Loucy (cell line): ENCODE measurements at regions not wholly inside any gene's neighbourhood (a gene's known extent, or its start where the extent isn't known, plus 50 kb on each side); places are given as distances from the start of the nearest gene placed in this dataset.
"Not testable (repeated sequence)": the region's sequence is repeated elsewhere in the genome, so short reads cannot be mapped to it uniquely, and the experiment has no call there.

Source experiments
- H2AFZ ChIP-seq: fragments of 200-600 bp; sonication (generic); 2 replicates; pipeline ENCODE4 v1.6.0; 2016; ENCODE audit warnings: antibody characterized with exemption, mild to moderate bottlenecking, low read length, moderate library complexity
- H3F3A ChIP-seq: fragments of 200-600 bp; 2 replicates; pipeline ENCODE4 v1.6.0; 2016; ENCODE audit warnings: antibody characterized with exemption, low read depth, mild to moderate bottlenecking
- H3K27me3 ChIP-seq: fragments of 200-600 bp; sonication (generic); 2 replicates; pipeline ENCODE4 v1.6.1; 2014; ENCODE audit warnings: low read length, mild to moderate bottlenecking; ENCODE audit not compliant: insufficient read depth, poor library complexity, severe bottlenecking
- H3K36me3 ChIP-seq: fragments of 200-600 bp; sonication (generic); 2 replicates; pipeline ENCODE4 v1.6.1; 2016; ENCODE audit warnings: low read length; ENCODE audit not compliant: insufficient read depth
- H3K4me1 ChIP-seq: fragments of 200-600 bp; sonication (generic); 2 replicates; pipeline ENCODE4 v1.5.1; 2014; ENCODE audit warnings: low read length, mild to moderate bottlenecking; ENCODE audit not compliant: insufficient read depth, poor library complexity, severe bottlenecking
- H3K4me2 ChIP-seq: fragments of 200-600 bp; sonication (generic); 2 replicates; pipeline ENCODE4 v1.6.0; 2014; ENCODE audit warnings: antibody characterized with exemption, low read length, low read depth, mild to moderate bottlenecking; ENCODE audit not compliant: poor library complexity, severe bottlenecking
- H3K4me3 ChIP-seq: fragments of 200-600 bp; sonication (generic); 2 replicates; pipeline ENCODE4 v1.5.1; 2014; ENCODE audit warnings: low read length, mild to moderate bottlenecking, mixed read lengths; ENCODE audit not compliant: poor library complexity, severe bottlenecking
- H3K79me2 ChIP-seq: fragments of 200-600 bp; sonication (generic); 2 replicates; pipeline ENCODE4 v1.6.1; 2014; ENCODE audit warnings: low read length; ENCODE audit not compliant: insufficient read depth
- H3K9ac ChIP-seq: fragments of 200-600 bp; sonication (generic); 2 replicates; pipeline ENCODE4 v1.6.0; 2014; ENCODE audit warnings: mild to moderate bottlenecking, low read depth, low read length, moderate library complexity; ENCODE audit not compliant: poor library complexity, severe bottlenecking
- H3K9me2 ChIP-seq: fragments of 200-600 bp; sonication (generic); replicated peaks from 2 replicates; pipeline ENCODE4 v1.6.1; 2016; ENCODE audit warnings: low read depth, low read length, mixed read lengths
- H3K9me3 ChIP-seq: fragments of 200-600 bp; sonication (generic); 2 replicates; pipeline ENCODE4 v1.6.1; 2014; ENCODE audit warnings: mild to moderate bottlenecking, antibody characterized with exemption, low read length, low read depth; ENCODE audit not compliant: insufficient read depth
- H4K20me1 ChIP-seq: fragments of 200-600 bp; sonication (generic); 2 replicates; pipeline ENCODE4 v1.6.0; 2014; ENCODE audit warnings: antibody characterized with exemption, low read length, mild to moderate bottlenecking; ENCODE audit not compliant: insufficient read depth, poor library complexity, severe bottlenecking
- EZH2phosphoT487 ChIP-seq: fragments of 200-600 bp; IDR thresholded peaks from 2 replicates; pipeline ENCODE4 v1.6.1; 2018; ENCODE audit warnings: antibody characterized with exemption, mild to moderate bottlenecking, moderate library complexity, borderline replicate concordance
- TF ChIP-seq, protein P1 (sequence below): fragments of 200-600 bp; sonication (generic); conservative IDR thresholded peaks from 2 replicates; pipeline ENCODE4 v1.5.1; 2014; ENCODE audit warnings: mild to moderate bottlenecking, antibody characterized with exemption, low read length

DNA sequence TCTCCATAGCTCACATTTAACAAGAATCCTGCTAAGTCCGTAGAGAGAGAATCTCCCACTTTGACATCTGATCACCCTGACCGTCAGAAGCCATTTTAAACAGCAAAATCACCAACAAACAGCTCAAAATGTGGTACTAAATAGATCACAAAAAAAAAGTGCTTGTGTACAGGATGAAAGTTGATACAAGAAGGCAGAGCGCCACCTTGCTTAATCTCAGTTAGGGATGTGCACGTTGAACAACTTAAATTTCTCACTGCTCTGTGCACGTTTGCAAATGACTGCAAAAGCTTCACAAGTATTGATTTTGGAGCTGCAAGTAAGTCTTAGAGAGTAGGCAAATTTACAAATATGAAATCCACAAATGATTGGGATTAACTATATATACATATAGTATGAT is 63.1 kb upstream of the NREP start:
- no peaks in the 10 kb centered on the region for H3K36me3 ChIP-seq
- H3K9ac ChIP-seq: no peak overlapping the region
- no peak overlapping the region for H3K4me3 ChIP-seq
- H3K4me2 ChIP-seq: no peak overlapping the region
- no peak for TF ChIP-seq EZH2phosphoT487
- TF ChIP-seq, protein P1, sequence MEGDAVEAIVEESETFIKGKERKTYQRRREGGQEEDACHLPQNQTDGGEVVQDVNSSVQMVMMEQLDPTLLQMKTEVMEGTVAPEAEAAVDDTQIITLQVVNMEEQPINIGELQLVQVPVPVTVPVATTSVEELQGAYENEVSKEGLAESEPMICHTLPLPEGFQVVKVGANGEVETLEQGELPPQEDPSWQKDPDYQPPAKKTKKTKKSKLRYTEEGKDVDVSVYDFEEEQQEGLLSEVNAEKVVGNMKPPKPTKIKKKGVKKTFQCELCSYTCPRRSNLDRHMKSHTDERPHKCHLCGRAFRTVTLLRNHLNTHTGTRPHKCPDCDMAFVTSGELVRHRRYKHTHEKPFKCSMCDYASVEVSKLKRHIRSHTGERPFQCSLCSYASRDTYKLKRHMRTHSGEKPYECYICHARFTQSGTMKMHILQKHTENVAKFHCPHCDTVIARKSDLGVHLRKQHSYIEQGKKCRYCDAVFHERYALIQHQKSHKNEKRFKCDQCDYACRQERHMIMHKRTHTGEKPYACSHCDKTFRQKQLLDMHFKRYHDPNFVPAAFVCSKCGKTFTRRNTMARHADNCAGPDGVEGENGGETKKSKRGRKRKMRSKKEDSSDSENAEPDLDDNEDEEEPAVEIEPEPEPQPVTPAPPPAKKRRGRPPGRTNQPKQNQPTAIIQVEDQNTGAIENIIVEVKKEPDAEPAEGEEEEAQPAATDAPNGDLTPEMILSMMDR: peak; percentile 53
- no peaks in the 10 kb centered on the region for H3F3A ChIP-seq
- H3K79me2 ChIP-seq: no peaks in the 10 kb centered on the region
- no peaks in the 10 kb centered on the region for H3K9me2 ChIP-seq
- no peaks in the 10 kb centered on the region for H3K4me1 ChIP-seq
- H2AFZ ChIP-seq: peak overlapping the region; percentile 52; the same call in 1 of the 2 replicates
- no peaks in the 10 kb centered on the region for H3K27me3 ChIP-seq
- H4K20me1 ChIP-seq: no peaks in the 10 kb centered on the region
- H3K9me3 ChIP-seq: no peaks in the 10 kb centered on the region

DNA sequence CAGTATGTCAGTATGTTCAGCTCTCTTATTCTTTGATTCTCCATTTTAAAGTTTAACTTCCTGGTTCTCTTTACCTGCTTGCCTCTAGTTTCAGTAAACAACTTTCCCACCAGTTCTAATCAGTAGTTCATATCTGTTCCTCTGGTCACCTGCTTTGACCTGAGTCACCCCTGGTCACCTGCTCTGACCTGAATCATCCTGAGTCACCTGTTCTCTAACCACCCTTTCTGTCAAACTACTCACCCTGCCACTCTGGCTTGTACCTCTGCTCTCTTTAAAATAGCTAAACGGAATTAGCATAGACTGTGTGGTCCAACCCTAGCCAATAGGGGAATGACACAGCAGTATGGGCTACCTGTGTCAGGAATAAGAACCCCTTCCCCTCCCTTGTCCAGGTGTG is 62.0 kb upstream of the NREP start:
- H3K4me1 ChIP-seq, H3K4me3 ChIP-seq, H3K79me2 ChIP-seq, H3K27me3 ChIP-seq, H3K9me3 ChIP-seq, H2AFZ ChIP-seq, H3F3A ChIP-seq, H3K4me2 ChIP-seq, H4K20me1 ChIP-seq, H3K9me2 ChIP-seq, H3K9ac ChIP-seq, H3K36me3 ChIP-seq: not testable (repeated sequence)

DNA sequence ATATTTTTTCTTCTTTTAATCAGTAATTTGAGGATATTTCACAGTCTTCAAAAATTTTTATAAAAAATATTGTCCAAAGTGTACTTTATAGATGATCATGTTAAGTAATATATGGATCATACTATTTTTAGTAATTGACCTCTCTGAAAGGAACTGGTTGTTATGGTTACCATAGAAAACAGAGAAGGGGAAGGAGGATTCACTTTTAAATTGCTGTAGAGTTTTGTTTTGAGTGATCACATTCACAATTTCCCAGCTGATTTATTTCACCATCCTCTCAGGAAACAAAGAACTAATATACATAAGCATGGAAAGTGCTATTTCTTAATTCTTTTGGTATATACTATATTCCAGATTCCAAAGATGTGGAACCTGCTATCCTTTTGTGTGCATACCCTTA is 56.5 kb upstream of the NREP start:
- Histone ChIP-seq H3K27me3 (no peaks in the 10 kb centered on the region), H2AFZ (no peak overlapping the region), H4K20me1 (no peaks in the 10 kb centered on the region), H3K9me2 (no peaks in the 10 kb centered on the region), H3K79me2 (no peaks in the 10 kb centered on the region), H3K9me3 (no peaks in the 10 kb centered on the region), H3K9ac (no peak overlapping the region), H3K4me1 (no peaks in the 10 kb centered on the region), H3F3A (no peaks in the 10 kb centered on the region), H3K4me2 (no peak overlapping the region), H3K4me3 (no peak overlapping the region), H3K36me3 (no peaks in the 10 kb centered on the region)
- no peak for TF ChIP-seq EZH2phosphoT487
- TF ChIP-seq, protein P1: no peak

DNA sequence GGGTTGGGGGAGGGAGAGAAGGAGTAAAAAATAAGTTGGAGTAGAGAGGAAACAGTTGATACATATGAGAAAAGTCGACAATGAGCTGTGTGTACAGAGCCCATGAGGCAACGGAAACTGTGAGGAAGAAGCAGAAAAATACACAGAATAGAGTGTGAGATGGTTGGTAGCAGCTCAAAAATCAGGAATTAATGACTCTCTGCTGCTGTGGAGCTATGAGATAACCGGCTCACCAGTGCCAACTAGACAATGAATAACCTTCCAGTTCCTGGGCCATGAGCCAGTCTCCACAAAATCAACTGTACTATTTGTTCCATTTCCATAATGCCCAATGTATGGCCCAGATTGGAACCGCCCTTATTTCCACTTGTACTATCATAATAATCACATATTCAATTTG is 53.1 kb upstream of the NREP start:
- H3F3A ChIP-seq: no peaks in the 10 kb centered on the region
- no peaks in the 10 kb centered on the region for H3K27me3 ChIP-seq
- no peak overlapping the region for H3K9ac ChIP-seq
- H4K20me1 ChIP-seq: no peaks in the 10 kb centered on the region
- H2AFZ ChIP-seq: no peak overlapping the region
- TF ChIP-seq, protein P1: no peak
- no peak for TF ChIP-seq EZH2phosphoT487
- no peaks in the 10 kb centered on the region for H3K79me2 ChIP-seq
- no peaks in the 10 kb centered on the region for H3K9me3 ChIP-seq
- no peaks in the 10 kb centered on the region for H3K9me2 ChIP-seq
- no peaks in the 10 kb centered on the region for H3K36me3 ChIP-seq
- no peak overlapping the region for H3K4me2 ChIP-seq
- peaks cover 6% of the 10 kb centered on the region for H3K4me1 ChIP-seq
- no peak overlapping the region for H3K4me3 ChIP-seq
